SU-DHL-6 (cell line): ENCODE measurements at regions not wholly inside any gene's neighbourhood (a gene's known extent, or its start where the extent isn't known, plus 50 kb on each side); places are given as distances from the start of the nearest gene placed in this dataset.

Experiments
- H2AFZ ChIP-seq: fragments of 200-600 bp; sonication (generic); 2 replicates; pipeline ENCODE4 v1.6.1; 2014; ENCODE audit warnings: low read depth, mild to moderate bottlenecking, moderate library complexity, mixed read lengths, antibody characterized with exemption, low read length; ENCODE audit not compliant: severe bottlenecking
- H3F3A ChIP-seq: fragments of 200-600 bp; shearing (Covaris generic); 2 replicates; pipeline ENCODE4 v1.6.0; 2016; ENCODE audit warnings: antibody characterized with exemption, mild to moderate bottlenecking; ENCODE audit not compliant: insufficient read depth
- H3K27ac ChIP-seq: fragments of 200-600 bp; sonication (generic); 2 replicates; pipeline ENCODE4 v1.5.1; 2016; ENCODE audit warnings: low read depth, mild to moderate bottlenecking, low read length, moderate library complexity, mixed read lengths
- H3K27me3 ChIP-seq: fragments of 200-600 bp; sonication (generic), shearing (Covaris generic); 2 replicates; pipeline ENCODE4 v1.6.0; 2014; ENCODE audit warnings: mild to moderate bottlenecking, low read length
- H3K36me3 ChIP-seq: fragments of 200-600 bp; sonication (generic); 2 replicates; pipeline ENCODE4 v1.6.1; 2014; ENCODE audit warnings: mild to moderate bottlenecking, low read length, mixed read lengths
- H3K4me2 ChIP-seq: fragments of 300-600, 200-600 bp; shearing (Covaris generic), sonication (generic); 2 replicates; pipeline ENCODE4 v1.6.0; 2014; ENCODE audit warnings: low read length, low read depth, mild to moderate bottlenecking; ENCODE audit not compliant: poor library complexity, severe bottlenecking
- H3K4me3 ChIP-seq: fragments of 200-600 bp; sonication (generic); 2 replicates; pipeline ENCODE4 v1.5.1; 2014; ENCODE audit warnings: antibody characterized with exemption, low read length, mild to moderate bottlenecking, mixed read lengths; ENCODE audit not compliant: insufficient read depth, poor library complexity, severe bottlenecking
- H3K79me2 ChIP-seq: fragments of 200-600 bp; sonication (generic); 2 replicates; pipeline ENCODE4 v1.6.1; 2014; ENCODE audit warnings: mild to moderate bottlenecking, low read length, moderate library complexity; ENCODE audit not compliant: insufficient read depth
- H3K9ac ChIP-seq: fragments of 200-600 bp; sonication (generic); 2 replicates; pipeline ENCODE4 v1.7.0; 2014; ENCODE audit warnings: mild to moderate bottlenecking, low read length
- H3K9me2 ChIP-seq: fragments of 200-600 bp; sonication (generic); replicated peaks from 2 replicates; pipeline ENCODE4 v1.6.1; 2014; ENCODE audit warnings: low read length; ENCODE audit not compliant: insufficient read depth
- H3K9me3 ChIP-seq: fragments of 200-600 bp; sonication (generic); 2 replicates; pipeline ENCODE4 v1.6.1; 2014; ENCODE audit warnings: low read length, mixed read lengths; ENCODE audit not compliant: insufficient read depth
- H4K20me1 ChIP-seq: fragments of 200-600 bp; sonication (generic); 2 replicates; pipeline ENCODE4 v1.6.1; 2014; ENCODE audit warnings: low read depth, mild to moderate bottlenecking, antibody characterized with exemption, low read length, moderate library complexity, mixed read lengths
- CTCF ChIP-seq: fragments of 200-600 bp; sonication (generic); IDR thresholded peaks from one replicate; pipeline ENCODE4 v1.5.1; 2017; ENCODE audit warnings: antibody characterized with exemption, mild to moderate bottlenecking, low read length, moderate library complexity; ENCODE audit not compliant: insufficient read depth, poor library complexity, severe bottlenecking
- EZH2phosphoT487 ChIP-seq: fragments of 200-600 bp; sonication (generic), shearing (Covaris generic); conservative IDR thresholded peaks from 2 replicates; pipeline ENCODE4 v1.6.1; 2018; ENCODE audit warnings: mild to moderate bottlenecking, antibody characterized with exemption, low read length, moderate library complexity, mixed read lengths

- Histone ChIP-seq H3K79me2 (no peaks in the 10 kb centered on the region), H2AFZ (no peak overlapping the region), H3K4me3 (no peak overlapping the region), H3K9ac (no peak overlapping the region), H3K36me3 (no peaks in the 10 kb centered on the region), H3F3A (no peaks in the 10 kb centered on the region), H3K27me3 (no peaks in the 10 kb centered on the region), H4K20me1 (no peaks in the 10 kb centered on the region), H3K27ac (no peak overlapping the region), H3K4me2 (no peak overlapping the region), H3K9me3 (no peaks in the 10 kb centered on the region), H3K9me2 (0 out of 2 replicates have a peak, but pooled peaks cover 4% of the 10 kb centered on the region)
- TF ChIP-seq CTCF (no peak), EZH2phosphoT487 (no peak)
Observed at GRCh38 chr11:42345933-42346332, 886.5 kb upstream of the LRRC4C start.

- Histone ChIP-seq H4K20me1 (no peaks in the 10 kb centered on the region), H3K4me2 (no peak overlapping the region), H3K36me3 (no peaks in the 10 kb centered on the region), H3K27me3 (no peaks in the 10 kb centered on the region), H3K27ac (no peak overlapping the region), H3K79me2 (no peaks in the 10 kb centered on the region), H3K9ac (no peak overlapping the region), H3K4me3 (no peak overlapping the region), H3K9me3 (no peaks in the 10 kb centered on the region), H2AFZ (no peak overlapping the region), H3F3A (no peaks in the 10 kb centered on the region), H3K9me2 (no peaks in the 10 kb centered on the region)
- TF ChIP-seq CTCF, result no peak
- no peak for TF ChIP-seq EZH2phosphoT487
Observed at GRCh38 chr11:42363701-42364100, 904.2 kb upstream of the LRRC4C start.

GRCh38 chr11:42390116-42390515, 921.7 kb upstream of the API5 start:
- no peak overlapping the region for H3K4me3 ChIP-seq
- no peaks in the 10 kb centered on the region for H3K9me3 ChIP-seq
- H3K9ac ChIP-seq, result no peak overlapping the region
- H3F3A ChIP-seq, result no peaks in the 10 kb centered on the region
- no peaks in the 10 kb centered on the region for H4K20me1 ChIP-seq
- H3K27ac ChIP-seq, result no peak overlapping the region
- H2AFZ ChIP-seq, result no peak overlapping the region
- no peaks in the 10 kb centered on the region for H3K79me2 ChIP-seq
- no peaks in the 10 kb centered on the region for H3K27me3 ChIP-seq
- no peak for TF ChIP-seq EZH2phosphoT487
- no peak for TF ChIP-seq CTCF
- no peak overlapping the region for H3K4me2 ChIP-seq
- no peaks in the 10 kb centered on the region for H3K9me2 ChIP-seq
- no peaks in the 10 kb centered on the region for H3K36me3 ChIP-seq

GRCh38 chr11:42397483-42397882, 914.3 kb upstream of the API5 start:
- Histone ChIP-seq H3K27me3 (no peaks in the 10 kb centered on the region), H3K27ac (no peak overlapping the region), H3K4me2 (no peak overlapping the region), H3K9me3 (no peaks in the 10 kb centered on the region), H3K9ac (no peak overlapping the region), H3K36me3 (no peaks in the 10 kb centered on the region), H3K9me2 (no peaks in the 10 kb centered on the region), H3K79me2 (no peaks in the 10 kb centered on the region), H4K20me1 (no peaks in the 10 kb centered on the region), H3K4me3 (no peak overlapping the region), H2AFZ (no peak overlapping the region), H3F3A (no peaks in the 10 kb centered on the region)
- TF ChIP-seq CTCF (no peak), EZH2phosphoT487 (no peak)
